SK-N-SH (cell line): ENCODE measurements at regions not wholly inside any gene's neighbourhood (a gene's known extent, or its start where the extent isn't known, plus 50 kb on each side); places are given as distances from the start of the nearest gene placed in this dataset.

Source experiments
- CTCF ChIA-PET: fragments of 300-600, 350-600 bp; formaldehyde crosslinking; extraction: SDS; loops from one replicate; lab custom pipeline; 2021; lab: Yijun Ruan, JAX
- POLR2A ChIA-PET: fragments of 350-600 bp; sonication (Branson Sonifier 250); formaldehyde crosslinking; extraction: SDS; loops from one replicate; lab custom pipeline; 2020; ENCODE audit warnings: antibody characterized with exemption, inconsistent platforms; lab: Yijun Ruan, JAX
- DNase-seq: peaks from one replicate; pipeline ENCODE4 v3.0.0; 2012
- H2AFZ ChIP-seq: fragments of 200-600 bp; sonication (generic); 2 replicates; pipeline ENCODE4 v1.8.1; 2016; ENCODE audit warnings: antibody characterized with exemption, mild to moderate bottlenecking, low read depth
- H3F3A ChIP-seq: fragments of 200-600 bp; sonication (generic); replicated peaks from 2 replicates; pipeline ENCODE3; 2016; ENCODE audit warnings: antibody characterized with exemption, mild to moderate bottlenecking; ENCODE audit not compliant: insufficient read depth
- H3K27ac ChIP-seq, 2 experiments: fragments of 200-500 bp in 1 of 2; fragments of 200-600 bp in 1 of 2; sonication (Bioruptor generic) in 1 of 2; sonication (generic), shearing (Covaris generic) in 1 of 2; 2 replicates each; pipeline versions ENCODE4 v1.5.1 to v1.6.1; 2014 to 2016; ENCODE audit warnings: low read depth in 2 of 2, inconsistent platforms in 1 of 2, low read length in 1 of 2, mild to moderate bottlenecking in 1 of 2, mixed read lengths in 1 of 2
- H3K27me3 ChIP-seq: fragments of 200-600 bp; sonication (generic), shearing (Covaris generic); 2 replicates; pipeline ENCODE4 v1.6.1; 2016; ENCODE audit warnings: mixed run types; ENCODE audit not compliant: insufficient read depth
- H3K36me3 ChIP-seq, 2 experiments: fragments of 200-500 bp in 1 of 2; fragments of 200-600 bp in 1 of 2; sonication (Bioruptor generic) in 1 of 2; sonication (generic) in 1 of 2; replicated peaks in 1 of 2; 2 replicates each; pipeline versions ENCODE3 to v1.5.1; 2014 to 2016; ENCODE audit warnings: low read length in 1 of 2, mild to moderate bottlenecking in 1 of 2; ENCODE audit not compliant: insufficient read depth in 2 of 2, control insufficient read depth in 1 of 2
- H3K4me1 ChIP-seq, 2 experiments: fragments of 200-500 bp in 1 of 2; fragments of 200-600 bp in 1 of 2; sonication (Bioruptor generic) in 1 of 2; sonication (generic), shearing (Covaris generic) in 1 of 2; 2 replicates each; pipeline versions ENCODE4 v1.5.1 to v1.6.1; 2014 to 2016; ENCODE audit warnings: low read depth in 1 of 2, low read length in 1 of 2, mixed run types in 1 of 2; ENCODE audit not compliant: insufficient read depth in 2 of 2, control insufficient read depth in 1 of 2
- H3K4me2 ChIP-seq: fragments of 200-600 bp; sonication (generic), shearing (Covaris generic); 2 replicates; pipeline ENCODE4 v1.6.1; 2017; ENCODE audit warnings: mixed run types
- H3K4me3 ChIP-seq, 2 experiments: fragments of 200-500 bp in 1 of 2; fragments of 200-600 bp in 1 of 2; sonication (Bioruptor generic) in 1 of 2; sonication (generic), shearing (Covaris generic) in 1 of 2; 2 replicates each; pipeline versions ENCODE4 v1.5.1 to v1.8.1; 2014 to 2016; ENCODE audit warnings: low read depth in 2 of 2, inconsistent platforms in 1 of 2, low read length in 1 of 2, mild to moderate bottlenecking in 1 of 2, mixed read lengths in 1 of 2, moderate library complexity in 1 of 2
- H3K79me2 ChIP-seq: fragments of 200-600 bp; sonication (generic); 2 replicates; pipeline ENCODE4 v1.8.1; 2017; ENCODE audit warnings: mild to moderate bottlenecking; ENCODE audit not compliant: insufficient read depth
- H3K9ac ChIP-seq: fragments of 200-600 bp; sonication (generic); 2 replicates; pipeline ENCODE4 v1.6.1; 2017; ENCODE audit warnings: mixed run types
- H3K9me2 ChIP-seq: fragments of 200-600 bp; sonication (generic); 2 replicates; pipeline ENCODE4 v1.6.1; 2017; ENCODE audit warnings: mixed run types
- H3K9me3 ChIP-seq: fragments of 200-600 bp; sonication (generic); 2 replicates; pipeline ENCODE4 v1.6.1; 2017; ENCODE audit warnings: mixed run types, mild to moderate bottlenecking, moderate library complexity
- H4K20me1 ChIP-seq: fragments of 200-600 bp; sonication (generic); 2 replicates; pipeline ENCODE4 v1.6.1; 2017; ENCODE audit warnings: mild to moderate bottlenecking, mixed run types; ENCODE audit not compliant: insufficient read depth
- CHD2 ChIP-seq: fragments of 150-350 bp; IDR thresholded peaks from 2 replicates; pipeline ENCODE4 v1.6.1; 2018; ENCODE audit warnings: low read length; ENCODE audit not compliant: partially characterized antibody
- ELF1 ChIP-seq: IDR thresholded peaks from 2 replicates; pipeline ENCODE4 v1.4.0; 2012
- EZH2phosphoT487 ChIP-seq: fragments of 200-600 bp; sonication (generic); IDR thresholded peaks from 2 replicates; pipeline ENCODE4 v1.6.1; 2017; ENCODE audit warnings: low read depth, mixed run types, mild to moderate bottlenecking, antibody characterized with exemption, moderate library complexity, borderline replicate concordance
- FOSL2 ChIP-seq: IDR thresholded peaks from 2 replicates; pipeline ENCODE4 v1.4.0; 2012; ENCODE audit warnings: low read depth, mild to moderate bottlenecking, moderate library complexity, borderline replicate concordance
- FOXJ3 ChIP-seq: sonication (generic); formaldehyde crosslinking; IDR thresholded peaks from 2 replicates; pipeline ENCODE4 v1.5.1; 2020; ENCODE audit warnings: mild to moderate bottlenecking, missing genetic modification reagents
- FOXM1 ChIP-seq: IDR thresholded peaks from 2 replicates; pipeline ENCODE4 v1.4.0; 2012; ENCODE audit warnings: low read depth, mild to moderate bottlenecking
- GATA2 ChIP-seq: sonication (generic); formaldehyde crosslinking; IDR thresholded peaks from 2 replicates; pipeline ENCODE4 v1.5.0; 2020; ENCODE audit warnings: mild to moderate bottlenecking, missing genetic modification reagents
- NFIC ChIP-seq: IDR thresholded peaks from 2 replicates; pipeline ENCODE4 v1.4.0; 2012; ENCODE audit warnings: borderline replicate concordance
- NRF1 ChIP-seq: IDR thresholded peaks from 2 replicates; pipeline ENCODE4 v1.6.1; 2012; ENCODE audit warnings: low read depth, mild to moderate bottlenecking, low read length
- POLR2AphosphoS5 ChIP-seq: IDR thresholded peaks from 2 replicates; pipeline ENCODE4 v1.6.1; 2012; ENCODE audit warnings: low read depth, low read length
- RAD21 ChIP-seq: IDR thresholded peaks from 2 replicates; pipeline ENCODE4 v1.6.1; 2012; ENCODE audit warnings: mild to moderate bottlenecking, low read length
- RXRA ChIP-seq: IDR thresholded peaks from 2 replicates; pipeline ENCODE4 v1.4.0; 2012; ENCODE audit warnings: low read depth, mild to moderate bottlenecking, borderline replicate concordance
- TAF1 ChIP-seq: IDR thresholded peaks from 2 replicates; pipeline ENCODE4 v1.6.1; 2012; ENCODE audit warnings: low read depth, mild to moderate bottlenecking, low read length, moderate library complexity, borderline replicate concordance
- TCF12 ChIP-seq: IDR thresholded peaks from 2 replicates; pipeline ENCODE4 v1.4.0; 2012
- TEAD4 ChIP-seq: IDR thresholded peaks from 2 replicates; pipeline ENCODE4 v1.4.0; 2012; ENCODE audit warnings: mild to moderate bottlenecking, borderline replicate concordance; ENCODE audit not compliant: insufficient read depth
- YY1 ChIP-seq: IDR thresholded peaks from 2 replicates; pipeline ENCODE4 v1.4.0; 2012; ENCODE audit warnings: low read depth, mild to moderate bottlenecking
- TF ChIP-seq, protein P1 (sequence below): fragments of 200-600 bp; sonication (generic); IDR thresholded peaks from 2 replicates; pipeline ENCODE4 v1.6.1; 2017; ENCODE audit warnings: antibody characterized with exemption, mild to moderate bottlenecking, moderate library complexity
- TF ChIP-seq, protein P2 (sequence below): IDR thresholded peaks from 2 replicates; pipeline ENCODE4 v1.4.0; 2012; ENCODE audit warnings: low read depth
- TF ChIP-seq, protein P3 (sequence below): fragments of 150-350 bp; IDR thresholded peaks from 2 replicates; pipeline ENCODE4 v1.6.1; 2016; ENCODE audit warnings: mild to moderate bottlenecking, low read depth, low read length
- TF ChIP-seq, protein P4 (sequence below): IDR thresholded peaks from 2 replicates; pipeline ENCODE4 v1.4.0; 2012; ENCODE audit warnings: low read depth, borderline replicate concordance
- TF ChIP-seq, protein P5 (sequence below): IDR thresholded peaks from 2 replicates; pipeline ENCODE4 v1.4.0; 2012; ENCODE audit warnings: low read depth, borderline replicate concordance
- TF ChIP-seq, protein P6 (sequence below): fragments of 150-350 bp; IDR thresholded peaks from 2 replicates; pipeline ENCODE4 v1.6.1; 2017; ENCODE audit warnings: antibody characterized with exemption, low read length, low read depth, borderline replicate concordance
- TF ChIP-seq, protein P7 (sequence below): IDR thresholded peaks from 2 replicates; pipeline ENCODE4; 2012

DNA sequence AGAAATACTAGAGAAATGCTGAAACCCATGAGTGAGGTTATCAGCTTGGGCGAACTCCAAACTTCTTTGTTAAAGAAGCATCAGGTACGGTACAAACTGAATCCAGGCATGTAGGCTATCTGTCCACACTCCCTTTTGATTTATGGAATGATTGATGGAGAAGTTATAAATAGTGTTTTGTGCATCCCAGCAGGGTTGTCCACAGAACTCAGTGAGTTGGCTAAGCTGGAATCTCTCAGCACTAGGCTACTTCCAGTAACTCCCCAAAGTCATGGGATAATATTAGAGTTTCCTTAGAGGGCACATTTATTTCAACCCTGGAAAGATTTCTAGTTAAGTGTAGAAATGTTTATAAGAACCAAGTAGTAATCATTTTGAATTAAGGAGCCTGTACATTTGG is 186.2 kb upstream of the CRBN start (continued):
- TF ChIP-seq, protein P1, sequence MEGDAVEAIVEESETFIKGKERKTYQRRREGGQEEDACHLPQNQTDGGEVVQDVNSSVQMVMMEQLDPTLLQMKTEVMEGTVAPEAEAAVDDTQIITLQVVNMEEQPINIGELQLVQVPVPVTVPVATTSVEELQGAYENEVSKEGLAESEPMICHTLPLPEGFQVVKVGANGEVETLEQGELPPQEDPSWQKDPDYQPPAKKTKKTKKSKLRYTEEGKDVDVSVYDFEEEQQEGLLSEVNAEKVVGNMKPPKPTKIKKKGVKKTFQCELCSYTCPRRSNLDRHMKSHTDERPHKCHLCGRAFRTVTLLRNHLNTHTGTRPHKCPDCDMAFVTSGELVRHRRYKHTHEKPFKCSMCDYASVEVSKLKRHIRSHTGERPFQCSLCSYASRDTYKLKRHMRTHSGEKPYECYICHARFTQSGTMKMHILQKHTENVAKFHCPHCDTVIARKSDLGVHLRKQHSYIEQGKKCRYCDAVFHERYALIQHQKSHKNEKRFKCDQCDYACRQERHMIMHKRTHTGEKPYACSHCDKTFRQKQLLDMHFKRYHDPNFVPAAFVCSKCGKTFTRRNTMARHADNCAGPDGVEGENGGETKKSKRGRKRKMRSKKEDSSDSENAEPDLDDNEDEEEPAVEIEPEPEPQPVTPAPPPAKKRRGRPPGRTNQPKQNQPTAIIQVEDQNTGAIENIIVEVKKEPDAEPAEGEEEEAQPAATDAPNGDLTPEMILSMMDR: no peak
- TF ChIP-seq, protein P2, sequence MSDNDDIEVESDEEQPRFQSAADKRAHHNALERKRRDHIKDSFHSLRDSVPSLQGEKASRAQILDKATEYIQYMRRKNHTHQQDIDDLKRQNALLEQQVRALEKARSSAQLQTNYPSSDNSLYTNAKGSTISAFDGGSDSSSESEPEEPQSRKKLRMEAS: no peak
- TF ChIP-seq CHD2: no peak
- TF ChIP-seq, protein P3, sequence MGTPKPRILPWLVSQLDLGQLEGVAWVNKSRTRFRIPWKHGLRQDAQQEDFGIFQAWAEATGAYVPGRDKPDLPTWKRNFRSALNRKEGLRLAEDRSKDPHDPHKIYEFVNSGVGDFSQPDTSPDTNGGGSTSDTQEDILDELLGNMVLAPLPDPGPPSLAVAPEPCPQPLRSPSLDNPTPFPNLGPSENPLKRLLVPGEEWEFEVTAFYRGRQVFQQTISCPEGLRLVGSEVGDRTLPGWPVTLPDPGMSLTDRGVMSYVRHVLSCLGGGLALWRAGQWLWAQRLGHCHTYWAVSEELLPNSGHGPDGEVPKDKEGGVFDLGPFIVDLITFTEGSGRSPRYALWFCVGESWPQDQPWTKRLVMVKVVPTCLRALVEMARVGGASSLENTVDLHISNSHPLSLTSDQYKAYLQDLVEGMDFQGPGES: no peak
- no peak for TF ChIP-seq TCF12
- TF ChIP-seq, protein P4, sequence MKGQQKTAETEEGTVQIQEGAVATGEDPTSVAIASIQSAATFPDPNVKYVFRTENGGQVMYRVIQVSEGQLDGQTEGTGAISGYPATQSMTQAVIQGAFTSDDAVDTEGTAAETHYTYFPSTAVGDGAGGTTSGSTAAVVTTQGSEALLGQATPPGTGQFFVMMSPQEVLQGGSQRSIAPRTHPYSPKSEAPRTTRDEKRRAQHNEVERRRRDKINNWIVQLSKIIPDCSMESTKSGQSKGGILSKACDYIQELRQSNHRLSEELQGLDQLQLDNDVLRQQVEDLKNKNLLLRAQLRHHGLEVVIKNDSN: no peak
- TF ChIP-seq EZH2phosphoT487: no peak
- no peak for TF ChIP-seq FOSL2
- no peak for TF ChIP-seq RAD21
- no peak for TF ChIP-seq FOXJ3 (CRISPR knock-in tag)
- TF ChIP-seq YY1: no peak
- TF ChIP-seq RXRA: no peak

DNA sequence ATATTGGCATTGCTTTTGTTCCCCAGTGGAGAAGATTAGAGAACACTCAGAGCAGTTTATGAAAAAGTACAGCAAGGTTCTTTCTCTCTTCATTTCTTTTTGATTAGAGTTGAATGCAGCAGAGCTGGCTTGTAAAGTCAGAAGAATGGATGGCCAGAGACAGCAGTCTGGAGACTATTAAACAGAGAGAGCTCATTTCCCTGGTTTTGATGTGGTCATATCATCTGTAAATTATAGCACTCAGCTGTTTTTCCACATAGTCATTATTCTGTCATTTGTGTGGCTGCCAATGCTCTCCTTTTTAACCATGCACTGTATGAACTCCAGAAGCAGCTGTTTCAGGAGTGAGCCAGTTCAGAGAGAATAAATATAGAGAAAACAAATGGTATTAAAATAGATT is 177.4 kb upstream of the CRBN start:
- no peak overlapping the region for H3K9ac ChIP-seq
- no peaks in the 10 kb centered on the region for H3K36me3 ChIP-seq
- H3K9me3 ChIP-seq: no peaks in the 10 kb centered on the region
- no peak overlapping the region for H3K4me3 ChIP-seq
- ChIA-PET CTCF (no interaction called here), POLR2A (no interaction called here)
- H3K79me2 ChIP-seq: no peaks in the 10 kb centered on the region
- H3K9me2 ChIP-seq: no peaks in the 10 kb centered on the region
- H4K20me1 ChIP-seq: no peaks in the 10 kb centered on the region
- no peaks in the 10 kb centered on the region for H3K4me1 ChIP-seq
- H2AFZ ChIP-seq: no peak overlapping the region
- DNase-seq: no peak
- no peaks in the 10 kb centered on the region for H3K27me3 ChIP-seq
- no peaks in the 10 kb centered on the region for H3F3A ChIP-seq
- no peak overlapping the region for H3K4me2 ChIP-seq
- H3K27ac ChIP-seq: no peak overlapping the region
- TF ChIP-seq, protein P5, sequence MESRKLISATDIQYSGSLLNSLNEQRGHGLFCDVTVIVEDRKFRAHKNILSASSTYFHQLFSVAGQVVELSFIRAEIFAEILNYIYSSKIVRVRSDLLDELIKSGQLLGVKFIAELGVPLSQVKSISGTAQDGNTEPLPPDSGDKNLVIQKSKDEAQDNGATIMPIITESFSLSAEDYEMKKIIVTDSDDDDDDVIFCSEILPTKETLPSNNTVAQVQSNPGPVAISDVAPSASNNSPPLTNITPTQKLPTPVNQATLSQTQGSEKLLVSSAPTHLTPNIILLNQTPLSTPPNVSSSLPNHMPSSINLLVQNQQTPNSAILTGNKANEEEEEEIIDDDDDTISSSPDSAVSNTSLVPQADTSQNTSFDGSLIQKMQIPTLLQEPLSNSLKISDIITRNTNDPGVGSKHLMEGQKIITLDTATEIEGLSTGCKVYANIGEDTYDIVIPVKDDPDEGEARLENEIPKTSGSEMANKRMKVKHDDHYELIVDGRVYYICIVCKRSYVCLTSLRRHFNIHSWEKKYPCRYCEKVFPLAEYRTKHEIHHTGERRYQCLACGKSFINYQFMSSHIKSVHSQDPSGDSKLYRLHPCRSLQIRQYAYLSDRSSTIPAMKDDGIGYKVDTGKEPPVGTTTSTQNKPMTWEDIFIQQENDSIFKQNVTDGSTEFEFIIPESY: no peak
- TF ChIP-seq GATA2 (no peak), FOXM1 (no peak), CHD2 (no peak), RXRA (no peak), YY1 (no peak), NRF1 (no peak), RAD21 (no peak), TEAD4 (no peak), TAF1 (no peak), FOXJ3 (CRISPR knock-in tag) (no peak), FOSL2 (no peak), POLR2AphosphoS5 (no peak), ELF1 (no peak), NFIC (no peak)
- TF ChIP-seq, protein P6, sequence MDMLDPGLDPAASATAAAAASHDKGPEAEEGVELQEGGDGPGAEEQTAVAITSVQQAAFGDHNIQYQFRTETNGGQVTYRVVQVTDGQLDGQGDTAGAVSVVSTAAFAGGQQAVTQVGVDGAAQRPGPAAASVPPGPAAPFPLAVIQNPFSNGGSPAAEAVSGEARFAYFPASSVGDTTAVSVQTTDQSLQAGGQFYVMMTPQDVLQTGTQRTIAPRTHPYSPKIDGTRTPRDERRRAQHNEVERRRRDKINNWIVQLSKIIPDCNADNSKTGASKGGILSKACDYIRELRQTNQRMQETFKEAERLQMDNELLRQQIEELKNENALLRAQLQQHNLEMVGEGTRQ: no peak
- TF ChIP-seq, protein P4: no peak
- TF ChIP-seq, protein P7, sequence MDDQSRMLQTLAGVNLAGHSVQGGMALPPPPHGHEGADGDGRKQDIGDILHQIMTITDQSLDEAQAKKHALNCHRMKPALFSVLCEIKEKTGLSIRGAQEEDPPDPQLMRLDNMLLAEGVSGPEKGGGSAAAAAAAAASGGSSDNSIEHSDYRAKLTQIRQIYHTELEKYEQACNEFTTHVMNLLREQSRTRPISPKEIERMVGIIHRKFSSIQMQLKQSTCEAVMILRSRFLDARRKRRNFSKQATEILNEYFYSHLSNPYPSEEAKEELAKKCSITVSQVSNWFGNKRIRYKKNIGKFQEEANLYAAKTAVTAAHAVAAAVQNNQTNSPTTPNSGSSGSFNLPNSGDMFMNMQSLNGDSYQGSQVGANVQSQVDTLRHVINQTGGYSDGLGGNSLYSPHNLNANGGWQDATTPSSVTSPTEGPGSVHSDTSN: no peak
